ENCODE measurements at regions not wholly inside any gene's neighbourhood (a gene's known extent, or its start where the extent isn't known, plus 50 kb on each side); places are given as distances from the start of the nearest gene placed in this dataset.

GRCh38 chr22:47563406-47564157, 801.1 kb downstream of the TBC1D22A start:
- DNase-seq: no peak
- no peaks in the 10 kb centered on the region for H3K9me3 Mint-ChIP-seq
- no peaks in the 10 kb centered on the region for H3K4me1 Mint-ChIP-seq (ENCODE audit: low read depth)
- H3K4me3 Mint-ChIP-seq: no peak overlapping the region
- H3K27me3 Mint-ChIP-seq (ENCODE audit: low read depth): peaks cover 8% of the 10 kb centered on the region
- no peak overlapping the region for H3K27ac Mint-ChIP-seq
- H3K36me3 Mint-ChIP-seq (ENCODE audit: low read depth): no peaks in the 10 kb centered on the region
- intact Hi-C loops (cut with micrococcal nuclease): no loop called here
- CTCF ChIA-PET: no interaction called here

GRCh38 chr22:47561766-47562165, 799.3 kb downstream of the TBC1D22A start:
- CTCF ChIA-PET: no interaction called here
- H3K4me1 Mint-ChIP-seq (ENCODE audit: low read depth): no peaks in the 10 kb centered on the region
- no peak overlapping the region for H3K27ac Mint-ChIP-seq

GRCh38 chr22:47561115-47561675, 798.7 kb downstream of the TBC1D22A start:
- CTCF ChIA-PET: no interaction called here
- no peaks in the 10 kb centered on the region for H3K9me3 Mint-ChIP-seq
- peaks cover 9% of the 10 kb centered on the region for H3K27me3 Mint-ChIP-seq (ENCODE audit: low read depth)
- no peaks in the 10 kb centered on the region for H3K36me3 Mint-ChIP-seq (ENCODE audit: low read depth)
- no peaks in the 10 kb centered on the region for H3K4me1 Mint-ChIP-seq (ENCODE audit: low read depth)
- DNase-seq: no peak
- no peak overlapping the region for H3K27ac Mint-ChIP-seq
- intact Hi-C loops (cut with micrococcal nuclease): no loop called here
- H3K4me3 Mint-ChIP-seq: no peak overlapping the region

More at GRCh38 chr22:47561766-47562165, 799.3 kb downstream of the TBC1D22A start:
- Mint-ChIP-seq H3K27me3 (ENCODE audit: low read depth) (peaks cover 9% of the 10 kb centered on the region), H3K36me3 (ENCODE audit: low read depth) (no peaks in the 10 kb centered on the region), H3K4me3 (no peak overlapping the region), H3K9me3 (no peaks in the 10 kb centered on the region)
- intact Hi-C loops (cut with micrococcal nuclease): no loop called here
- DNase-seq: no peak

GRCh38 chr22:47558828-47559700, 796.6 kb downstream of the TBC1D22A start:
- intact Hi-C loops (cut with micrococcal nuclease): no loop called here
- Mint-ChIP-seq H3K4me1 (ENCODE audit: low read depth) (no peaks in the 10 kb centered on the region), H3K27me3 (ENCODE audit: low read depth) (peaks cover 9% of the 10 kb centered on the region), H3K4me3 (no peak overlapping the region), H3K36me3 (ENCODE audit: low read depth) (no peaks in the 10 kb centered on the region), H3K27ac (no peak overlapping the region), H3K9me3 (no peaks in the 10 kb centered on the region)
- CTCF ChIA-PET: no interaction called here
- no peak for DNase-seq

- no peaks in the 10 kb centered on the region for H3K9me3 Mint-ChIP-seq
- intact Hi-C loops (cut with micrococcal nuclease): no loop called here
- H3K27ac Mint-ChIP-seq: no peak overlapping the region
- CTCF ChIA-PET: no interaction called here
- H3K27me3 Mint-ChIP-seq (ENCODE audit: low read depth): peaks cover 5% of the 10 kb centered on the region
- no peaks in the 10 kb centered on the region for H3K4me1 Mint-ChIP-seq (ENCODE audit: low read depth)
- no peak for DNase-seq
- H3K4me3 Mint-ChIP-seq: no peak overlapping the region
- no peaks in the 10 kb centered on the region for H3K36me3 Mint-ChIP-seq (ENCODE audit: low read depth)
Measured at GRCh38 chr22:47556473-47556872, 794.0 kb downstream of the TBC1D22A start.

GRCh38 chr22:47553436-47553835, 791.0 kb downstream of the TBC1D22A start:
- no peak overlapping the region for H3K4me3 Mint-ChIP-seq
- no peaks in the 10 kb centered on the region for H3K4me1 Mint-ChIP-seq (ENCODE audit: low read depth)
- peaks cover 2% of the 10 kb centered on the region for H3K27me3 Mint-ChIP-seq (ENCODE audit: low read depth)
- intact Hi-C loops (cut with micrococcal nuclease): no loop called here
- no peak overlapping the region for H3K27ac Mint-ChIP-seq
- DNase-seq: no peak
- H3K9me3 Mint-ChIP-seq: no peaks in the 10 kb centered on the region
- no peaks in the 10 kb centered on the region for H3K36me3 Mint-ChIP-seq (ENCODE audit: low read depth)
- CTCF ChIA-PET: no interaction called here

GRCh38 chr22:47552541-47553205, 790.2 kb downstream of the TBC1D22A start:
- no peaks in the 10 kb centered on the region for H3K4me1 Mint-ChIP-seq (ENCODE audit: low read depth)
- CTCF ChIA-PET: no interaction called here
- intact Hi-C loops (cut with micrococcal nuclease): no loop called here
- no peak overlapping the region for H3K27ac Mint-ChIP-seq
- no peaks in the 10 kb centered on the region for H3K36me3 Mint-ChIP-seq (ENCODE audit: low read depth)
- H3K9me3 Mint-ChIP-seq: no peaks in the 10 kb centered on the region
- H3K27me3 Mint-ChIP-seq (ENCODE audit: low read depth): peaks cover 4% of the 10 kb centered on the region
- no peak for DNase-seq
- H3K4me3 Mint-ChIP-seq: no peak overlapping the region

GRCh38 chr22:47552024-47552423, 789.6 kb downstream of the TBC1D22A start:
- no peaks in the 10 kb centered on the region for H3K36me3 Mint-ChIP-seq (ENCODE audit: low read depth)
- H3K27me3 Mint-ChIP-seq (ENCODE audit: low read depth): peaks cover 4% of the 10 kb centered on the region
- no peak for DNase-seq
- CTCF ChIA-PET: no interaction called here
- no peaks in the 10 kb centered on the region for H3K9me3 Mint-ChIP-seq
- intact Hi-C loops (cut with micrococcal nuclease): no loop called here
- no peak overlapping the region for H3K27ac Mint-ChIP-seq
- no peak overlapping the region for H3K4me3 Mint-ChIP-seq
- no peaks in the 10 kb centered on the region for H3K4me1 Mint-ChIP-seq (ENCODE audit: low read depth)

GRCh38 chr22:47551431-47551775, 789.0 kb downstream of the TBC1D22A start:
- no peaks in the 10 kb centered on the region for H3K4me1 Mint-ChIP-seq (ENCODE audit: low read depth)
- H3K36me3 Mint-ChIP-seq (ENCODE audit: low read depth): no peaks in the 10 kb centered on the region
- H3K9me3 Mint-ChIP-seq: no peaks in the 10 kb centered on the region
- no peak overlapping the region for H3K4me3 Mint-ChIP-seq
- DNase-seq: no peak
- H3K27ac Mint-ChIP-seq: no peak overlapping the region
- CTCF ChIA-PET: no interaction called here
- intact Hi-C loops (cut with micrococcal nuclease): no loop called here
- peaks cover 4% of the 10 kb centered on the region for H3K27me3 Mint-ChIP-seq (ENCODE audit: low read depth)

- intact Hi-C loops (cut with micrococcal nuclease): no loop called here
- no peaks in the 10 kb centered on the region for H3K4me1 Mint-ChIP-seq (ENCODE audit: low read depth)
- no peak overlapping the region for H3K27ac Mint-ChIP-seq
- no peak for DNase-seq
- H3K36me3 Mint-ChIP-seq (ENCODE audit: low read depth): no peaks in the 10 kb centered on the region
- CTCF ChIA-PET: no interaction called here
- no peak overlapping the region for H3K4me3 Mint-ChIP-seq
- peaks cover 4% of the 10 kb centered on the region for H3K27me3 Mint-ChIP-seq (ENCODE audit: low read depth)
- H3K9me3 Mint-ChIP-seq: no peaks in the 10 kb centered on the region
Measured at GRCh38 chr22:47550524-47551430, 788.3 kb downstream of the TBC1D22A start.

- Mint-ChIP-seq H3K27ac (no peak overlapping the region), H3K36me3 (ENCODE audit: low read depth) (no peaks in the 10 kb centered on the region), H3K4me3 (no peak overlapping the region), H3K4me1 (ENCODE audit: low read depth) (no peaks in the 10 kb centered on the region), H3K9me3 (no peaks in the 10 kb centered on the region), H3K27me3 (ENCODE audit: low read depth) (peaks cover 4% of the 10 kb centered on the region)
- CTCF ChIA-PET: no interaction called here
- no peak for DNase-seq
- intact Hi-C loops (cut with micrococcal nuclease): no loop called here
Measured at GRCh38 chr22:47549741-47550340, 787.4 kb downstream of the TBC1D22A start.

Measured in activated naive CD4-positive, alpha-beta T cell treated with anti-CD3 and anti-CD28 coated beads for 36 hours (primary cell).